Astrocyte of the cerebellum (primary cell): ENCODE measurements at regions not wholly inside any gene's neighbourhood (a gene's known extent, or its start where the extent isn't known, plus 50 kb on each side); places are given as distances from the start of the nearest gene placed in this dataset.
"Not testable (repeated sequence)": the region's sequence is repeated elsewhere in the genome, so short reads cannot be mapped to it uniquely, and the experiment has no call there.

ENCODE experiments used
- DNase-seq: peaks from one replicate; pipeline ENCODE4 v3.0.0-alpha.2; 2011; ENCODE audit warnings: low read depth
- H3K4me3 ChIP-seq: 2 replicates; pipeline ENCODE4 v1.5.1; 2011; ENCODE audit warnings: mild to moderate bottlenecking, low read depth, low read length, moderate library complexity
- CTCF ChIP-seq: IDR thresholded peaks from 2 replicates; pipeline ENCODE4 v1.5.1; 2012; ENCODE audit warnings: low read length, low read depth, moderate library complexity, mild to moderate bottlenecking; ENCODE audit errors: missing control alignments
- in situ Hi-C: cut with HindIII; loops from 2 replicates; pipeline ENCODE4 v1.10.0; 2017; ENCODE audit warnings: low sequenced_read_pairs

GRCh38 chr2:195548198-195548940, 108.7 kb upstream of the SLC39A10 start:
- TF ChIP-seq CTCF = no peak
- in situ Hi-C loops = no loop called here
- no peak overlapping the region for H3K4me3 ChIP-seq
- DNase-seq = no peak

GRCh38 chr2:195547268-195547840, 109.7 kb upstream of the SLC39A10 start:
- DNase-seq, H3K4me3 ChIP-seq, in situ Hi-C loops: not testable (repeated sequence)

GRCh38 chr2:195545811-195546210, 111.2 kb upstream of the SLC39A10 start:
- no peak overlapping the region for H3K4me3 ChIP-seq
- in situ Hi-C loops = no loop called here
- DNase-seq = no peak
- TF ChIP-seq CTCF = no peak

GRCh38 chr2:195543902-195544894, 112.8 kb upstream of the SLC39A10 start:
- in situ Hi-C loops = no loop called here
- no peak overlapping the region for H3K4me3 ChIP-seq
- no peak for DNase-seq
- no peak for TF ChIP-seq CTCF

GRCh38 chr2:195543063-195543462, 114.0 kb upstream of the SLC39A10 start:
- H3K4me3 ChIP-seq = no peak overlapping the region
- in situ Hi-C loops = no loop called here
- no peak for DNase-seq
- TF ChIP-seq CTCF = no peak

- no peak for DNase-seq
- TF ChIP-seq CTCF = no peak
- H3K4me3 ChIP-seq = no peak overlapping the region
- in situ Hi-C loops = no loop called here
These were observed 115.0 kb upstream of the SLC39A10 start for GRCh38 chr2:195542067-195542466.
